GM19468 (cell line): ENCODE measurements at regions not wholly inside any gene's neighbourhood (a gene's known extent, or its start where the extent isn't known, plus 50 kb on each side); places are given as distances from the start of the nearest gene placed in this dataset.
A peak's percentile ranks its signal among the peaks of the same experiment; 100 is the strongest.
"Not testable (repeated sequence)": the region's sequence is repeated elsewhere in the genome, so short reads cannot be mapped to it uniquely, and the experiment has no call there.

ENCODE experiments used
- ATAC-seq: cut with Tn5 transposase; IDR thresholded peaks from one replicate; pipeline ENCODE4 v1.9.1; 2021; ENCODE audit warnings: mild to moderate bottlenecking, moderate library complexity, moderate number of reproducible peaks; ENCODE audit not compliant: unreplicated experiment; ENCODE audit errors: extremely low read depth

GRCh38 chr3:80999481-80999880, 762.0 kb downstream of the GBE1 start:
- ATAC-seq, result no peak

GRCh38 chr3:80998022-80998421, 763.4 kb downstream of the GBE1 start:
- ATAC-seq, result no peak

- ATAC-seq, result no peak
Observed at GRCh38 chr3:80997622-80998021, 763.8 kb downstream of the GBE1 start.

GRCh38 chr3:80994767-80995166, 766.7 kb downstream of the GBE1 start:
- no peak for ATAC-seq

GRCh38 chr3:80994085-80994665, 767.3 kb downstream of the GBE1 start:
- ATAC-seq, result no peak

- ATAC-seq, result peak; percentile 56
Observed at GRCh38 chr3:80993241-80993945, 768.1 kb downstream of the GBE1 start.

GRCh38 chr3:80983753-80984152, 777.7 kb downstream of the GBE1 start:
- ATAC-seq, result no peak

GRCh38 chr3:80978216-80978969, 783.1 kb downstream of the GBE1 start:
- no peak for ATAC-seq

- ATAC-seq, result no peak
Observed at GRCh38 chr3:80970292-80970691, 791.2 kb downstream of the GBE1 start.

- no peak for ATAC-seq
Observed at GRCh38 chr3:80929576-80929975, 831.9 kb downstream of the GBE1 start.

GRCh38 chr3:80914854-80915253, 846.6 kb downstream of the GBE1 start:
- no peak for ATAC-seq

GRCh38 chr3:80898211-80898610, 863.2 kb downstream of the GBE1 start:
- no peak for ATAC-seq

GRCh38 chr3:80897005-80897404, 864.4 kb downstream of the GBE1 start:
- not testable (repeated sequence) for ATAC-seq

GRCh38 chr3:80890571-80890970, 870.9 kb downstream of the GBE1 start:
- ATAC-seq, result no peak

- ATAC-seq, result no peak
Observed at GRCh38 chr3:80889535-80889934, 871.9 kb downstream of the GBE1 start.

- ATAC-seq, result no peak
Observed at GRCh38 chr3:80870476-80871041, 890.9 kb downstream of the GBE1 start.

GRCh38 chr3:80855482-80855881, 906.0 kb downstream of the GBE1 start:
- ATAC-seq, result no peak

- ATAC-seq, result no peak
Observed at GRCh38 chr3:80836395-80836794, 925.0 kb downstream of the GBE1 start.

GRCh38 chr3:80807577-80807976, 953.9 kb downstream of the GBE1 start:
- ATAC-seq, result no peak

GRCh38 chr3:80806673-80807072, 954.8 kb downstream of the GBE1 start:
- no peak for ATAC-seq

GRCh38 chr3:80788914-80789313, 972.5 kb downstream of the GBE1 start:
- no peak for ATAC-seq
